GM12878 (cell line): ENCODE measurements at regions not wholly inside any gene's neighbourhood (a gene's known extent, or its start where the extent isn't known, plus 50 kb on each side); places are given as distances from the start of the nearest gene placed in this dataset.

Experiments
- ATAC-seq: fragments of 200-7000 bp; cut with Tn5 transposase; 3 replicates; pipeline ENCODE4 v1.9.1; 2020; ENCODE audit warnings: mild to moderate bottlenecking, moderate library complexity
- BruUV-seq: library from RNA; stranded (reverse); fragments of 400-500 nt; replicated peaks from 2 replicates; lab custom pipeline; 2021; lab: Mats Ljungman, UMichigan
- CTCF ChIA-PET: fragments of 300-600 bp; sonication (Branson Sonifier 250); formaldehyde crosslinking; extraction: SDS; loops from one replicate; lab custom pipeline; 2021; ENCODE audit warnings: inconsistent platforms; lab: Yijun Ruan, JAX
- POLR2A ChIA-PET: fragments of 350-600 bp; formaldehyde crosslinking; extraction: SDS; loops from one replicate; lab custom pipeline; 2021; ENCODE audit warnings: inconsistent platforms; lab: Charles Lee
- RAD21 ChIA-PET: fragments of 300-600 bp; sonication (Branson Sonifier 250); formaldehyde crosslinking; loops from one replicate; lab custom pipeline; 2023; ENCODE audit warnings: antibody characterized with exemption; ENCODE audit not compliant: unreplicated experiment; lab: Charles Lee
- SMC1A ChIA-PET: fragments of 300-600 bp; sonication (Branson Sonifier 250); formaldehyde crosslinking; loops from one replicate; lab custom pipeline; 2023; ENCODE audit not compliant: unreplicated experiment, uncharacterized antibody; lab: Charles Lee
- DNase-seq: peaks from one replicate; pipeline ENCODE4 v3.0.0-alpha.2; 2011; ENCODE audit warnings: low read depth, low spot score
- FAIRE-seq: peaks from 3 replicates; lab custom pipeline; 2011; peaks lifted over from hg19 to GRCh38; lab: Jason Lieb, UNC
- H2AFZ ChIP-seq: 2 replicates; pipeline ENCODE4 v1.6.0; 2011; ENCODE audit warnings: low read depth, low read length, control low read depth; ENCODE audit not compliant: control insufficient read depth
- H3K27ac ChIP-seq: 2 replicates; pipeline ENCODE4 v1.5.1; 2011; ENCODE audit warnings: control low read depth; ENCODE audit not compliant: control insufficient read depth, insufficient read depth
- H3K27me3 ChIP-seq, 2 experiments: replicated peaks in 1 of 2; 2 replicates each; pipeline versions ENCODE4 v1.6.0 to v1.6.1; 2011; ENCODE audit warnings: low read length in 1 of 2; ENCODE audit not compliant: control insufficient read depth in 2 of 2, insufficient read depth in 2 of 2
- H3K36me3 ChIP-seq, 2 experiments: 2 replicates each; pipeline ENCODE4 v1.5.1; 2011; ENCODE audit warnings: low read length in 1 of 2; ENCODE audit not compliant: control insufficient read depth in 2 of 2, insufficient read depth in 2 of 2
- H3K4me1 ChIP-seq: 2 replicates; pipeline ENCODE4 v1.6.1; 2011; ENCODE audit warnings: mild to moderate bottlenecking, low read length, moderate library complexity, mixed read lengths; ENCODE audit not compliant: control insufficient read depth, insufficient read depth
- H3K4me2 ChIP-seq: 2 replicates; pipeline ENCODE4 v1.6.0; 2011; ENCODE audit warnings: control low read depth; ENCODE audit not compliant: control insufficient read depth, insufficient read depth
- H3K4me3 ChIP-seq: fragments of 200-600 bp; sonication (generic); 2 replicates; pipeline ENCODE4 v1.5.1; 2016
- H3K79me2 ChIP-seq: 2 replicates; pipeline ENCODE4 v1.6.0; 2011; ENCODE audit warnings: low read length; ENCODE audit not compliant: control insufficient read depth, insufficient read depth
- H3K9ac ChIP-seq: 2 replicates; pipeline ENCODE4 v1.8.0; 2011; ENCODE audit warnings: low read length, control low read depth, mixed read lengths; ENCODE audit not compliant: control insufficient read depth, insufficient read depth
- H3K9me3 ChIP-seq: replicated peaks from 3 replicates; pipeline ENCODE4 v1.5.1; 2011; ENCODE audit warnings: mild to moderate bottlenecking, low read length; ENCODE audit not compliant: control insufficient read depth, insufficient read depth
- H4K20me1 ChIP-seq: 2 replicates; pipeline ENCODE4 v1.6.0; 2011; ENCODE audit not compliant: control insufficient read depth, insufficient read depth
- ASH2L ChIP-seq: fragments of 300-600, 200-600 bp; sonication (generic); IDR thresholded peaks from 2 replicates; pipeline ENCODE4 v1.6.1; 2017; ENCODE audit warnings: low read depth, mild to moderate bottlenecking, borderline replicate concordance
- BHLHE40 ChIP-seq, 2 experiments: fragments of 450-650 bp in 1 of 2; IDR thresholded peaks; 2 replicates each; pipeline ENCODE4 v1.6.1; 2011 to 2017; ENCODE audit warnings: low read depth in 2 of 2, borderline replicate concordance in 1 of 2, improper control_type of control experiment in 1 of 2, low read length in 1 of 2, mild to moderate bottlenecking in 1 of 2
- ELK1 ChIP-seq: IDR thresholded peaks from 2 replicates; pipeline ENCODE4 v1.6.1; 2012; ENCODE audit warnings: low read depth, low read length, improper control_type of control experiment
- GATAD2B ChIP-seq: fragments of 450-650 bp; conservative IDR thresholded peaks from 2 replicates; pipeline ENCODE4 v1.6.1; 2017; ENCODE audit warnings: low read depth, mild to moderate bottlenecking, moderate library complexity
- HDAC2 ChIP-seq: fragments of 200-600 bp; sonication (generic); IDR thresholded peaks from 2 replicates; pipeline ENCODE4 v1.6.1; 2017
- KDM1A ChIP-seq: fragments of 200-600 bp; sonication (generic); IDR thresholded peaks from 2 replicates; pipeline ENCODE4 v1.6.1; 2016; ENCODE audit warnings: borderline replicate concordance
- NFIC ChIP-seq: IDR thresholded peaks from 2 replicates; pipeline ENCODE4 v1.6.1; 2012; ENCODE audit warnings: low read depth, mild to moderate bottlenecking, inconsistent platforms, low read length, moderate library complexity
- NFYB ChIP-seq: IDR thresholded peaks from 2 replicates; pipeline ENCODE4 v1.6.1; 2011; ENCODE audit warnings: low read depth, mild to moderate bottlenecking, low read length, improper control_type of control experiment, moderate library complexity; ENCODE audit not compliant: insufficient read depth
- PAX5 ChIP-seq: IDR thresholded peaks from 2 replicates; pipeline ENCODE4 v1.6.1; 2011; ENCODE audit warnings: low read depth, low read length, borderline replicate concordance
- POLR2AphosphoS5 ChIP-seq: IDR thresholded peaks from 2 replicates; pipeline ENCODE4 v1.6.1; 2011; ENCODE audit warnings: mild to moderate bottlenecking, low read length, inconsistent platforms
- RELB ChIP-seq: fragments of 450-650 bp; IDR thresholded peaks from 2 replicates; pipeline ENCODE4 v1.6.1; 2017; ENCODE audit warnings: low read depth, mild to moderate bottlenecking, moderate library complexity
- SREBF2 ChIP-seq: IDR thresholded peaks from 2 replicates; pipeline ENCODE4 v1.6.1; 2012; ENCODE audit warnings: mild to moderate bottlenecking, low read length
- TBL1XR1 ChIP-seq: IDR thresholded peaks from 2 replicates; pipeline ENCODE4 v1.6.1; 2012; ENCODE audit warnings: low read depth, low read length, improper control_type of control experiment
- TCF12 ChIP-seq: IDR thresholded peaks from 2 replicates; pipeline ENCODE4 v1.6.1; 2011; ENCODE audit warnings: low read depth, mild to moderate bottlenecking, low read length
- ZSCAN29 ChIP-seq: fragments of 450-650 bp; IDR thresholded peaks from 2 replicates; pipeline ENCODE4 v1.6.1; 2017; ENCODE audit warnings: mild to moderate bottlenecking, moderate library complexity
- WGBS: methylation state at CpG from one replicate; pipeline ENCODE4 v1.1.6; 2016; ENCODE audit warnings: low lambda C conversion rate; ENCODE audit not compliant: insufficient replicate concordance, insufficient coverage; ENCODE audit errors: missing lambda C conversion rate; 5-methylcytosine and 5-hydroxymethylcytosine counted together
- in situ Hi-C: fragments of 300-500 bp; cut with MboI; formaldehyde crosslinking; loops from 9 replicates; pipeline ENCODE4 v1.14.3; 2018; ENCODE audit warnings: mixed read lengths
- intact Hi-C: fragments of 100-400 bp; cut with micrococcal nuclease; formaldehyde crosslinking; loops from one replicate; pipeline ENCODE4 v1.14.2; 2022; ENCODE audit not compliant: unreplicated experiment

DNA sequence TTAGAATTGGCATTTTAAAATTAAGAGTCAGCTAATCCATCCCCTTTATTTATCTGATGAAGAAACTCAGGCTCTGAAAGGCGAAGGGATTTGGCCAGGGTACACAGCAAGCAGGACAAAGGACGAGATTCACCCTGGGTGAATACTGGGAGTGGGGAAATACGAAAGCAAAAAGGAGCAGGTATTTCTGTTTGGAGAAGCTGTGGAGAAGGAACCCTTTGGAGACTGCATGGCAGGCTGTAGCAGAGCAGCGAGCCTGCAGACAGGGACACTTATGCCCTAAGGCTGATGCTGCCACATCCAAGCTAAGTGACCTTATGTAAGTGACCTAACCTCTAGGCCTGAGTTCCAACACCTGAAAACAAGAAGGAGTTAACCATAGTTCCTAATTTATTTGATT is 207.2 kb upstream of the C1orf87 start:
- no peak overlapping the region for H3K9ac ChIP-seq
- SMC1A ChIA-PET, result interaction anchor here (1.2 to 1.3 kb wide), 2 partner anchors 9 to 484 kb away, joined by 3 to 10 read pairs; no protein-coding TSS in a partner anchor
- no peak overlapping the region for H3K27ac ChIP-seq
- H3K79me2 ChIP-seq, result no peaks in the 10 kb centered on the region
- TF ChIP-seq TCF12 (no peak), HDAC2 (no peak), ELK1 (no peak), NFIC (no peak), BHLHE40 (IDR thresholded peaks at IDR 0.05; ENCODE audit: borderline replicate concordance in 1 of 2, low read depth in 2 of 2, low read length in 1 of 2) (no peak), SREBF2 (no peak), RELB (no peak), ASH2L (no peak), GATAD2B (no peak), PAX5 (no peak), KDM1A (no peak), ZSCAN29 (no peak), POLR2AphosphoS5 (no peak), TBL1XR1 (no peak), NFYB (no peak)
- CTCF ChIA-PET, result interaction anchor here (0.9 to 1.8 kb wide), 8 partner anchors 9 to 1307 kb away, joined by 3 to 16 read pairs (median 4); no protein-coding TSS in a partner anchor
- POLR2A ChIA-PET, result no interaction called here
- DNase-seq, result no peak
- 13% methylated on average over 4 of the region's 4 CpGs for WGBS
- RAD21 ChIA-PET, result interaction anchor here (1.6 kb wide), 1 partner anchor 484 kb away, joined by 8 read pairs; no protein-coding TSS in a partner anchor
- ATAC-seq, result no peak; the same call in 2 of the 3 replicates
- no peaks in the 10 kb centered on the region for H3K36me3 ChIP-seq
- in situ Hi-C loops, result loop anchor here (10.0 kb wide), 1 partner anchor 484 kb away; no protein-coding TSS in a partner anchor
- no peaks in the 10 kb centered on the region for H3K27me3 ChIP-seq
- H3K4me2 ChIP-seq, result no peak overlapping the region
- no peak for FAIRE-seq
- no peak overlapping the region for H3K4me3 ChIP-seq
- no peak overlapping the region for H2AFZ ChIP-seq
- H3K4me1 ChIP-seq, result no peaks in the 10 kb centered on the region
- no TSS peak for BruUV-seq
- no peaks in the 10 kb centered on the region for H4K20me1 ChIP-seq
- intact Hi-C loops, result loop anchor here (10.0 kb wide), 1 partner anchor 764 kb away; no protein-coding TSS in a partner anchor
- no peaks in the 10 kb centered on the region for H3K9me3 ChIP-seq
